Ascending aorta (tissue), 2 donors: ENCODE measurements at regions not wholly inside any gene's neighbourhood (a gene's known extent, or its start where the extent isn't known, plus 50 kb on each side); places are given as distances from the start of the nearest gene placed in this dataset.
A peak's percentile ranks its signal among the peaks of the same experiment; 100 is the strongest.

Experiments used
- DNase-seq, 2 donors: peaks; one replicate each; pipeline ENCODE4 v3.0.0-alpha.2; 2019; ENCODE audit warnings: low spot score in 2 of 2
- H3K27ac ChIP-seq, 2 donors: fragments of 200-600 bp; sonication (generic); one replicate each; pipeline ENCODE4 v1.5.1; 2016 to 2017; ENCODE audit warnings: mild to moderate bottlenecking in 1 of 2
- H3K27me3 ChIP-seq: fragments of 200-600 bp; sonication (generic); one replicate; pipeline ENCODE4 v1.5.1; 2017
- H3K36me3 ChIP-seq, 2 donors: fragments of 200-600 bp; sonication (generic); one replicate each; pipeline ENCODE4 v1.5.1; 2016
- H3K4me1 ChIP-seq, 2 donors: fragments of 200-600 bp; sonication (generic); one replicate each; pipeline ENCODE4 v1.5.1; 2016 to 2017; ENCODE audit warnings: mild to moderate bottlenecking in 1 of 2
- H3K4me3 ChIP-seq, 2 donors: fragments of 200-600 bp; sonication (generic); one replicate each; pipeline ENCODE4 v1.5.1; 2016 to 2017; ENCODE audit warnings: mild to moderate bottlenecking in 1 of 2
- H3K9me3 ChIP-seq, 2 donors: fragments of 200-600 bp; sonication (generic); one replicate each; pipeline ENCODE4 v1.5.1; 2016
- CTCF ChIP-seq, 3 experiments: fragments of 200-600 bp in 2 of 3; fragments of 450-650 bp in 1 of 3; sonication (generic) in 2 of 3; IDR thresholded peaks; one replicate each; pipeline ENCODE4 v1.5.1; 2016 to 2019; ENCODE audit warnings: antibody characterized with exemption in 3 of 3, mild to moderate bottlenecking in 1 of 3, moderate library complexity in 1 of 3
- intact Hi-C: fragments of 100-400 bp; cut with DNase I; formaldehyde crosslinking; loops from one replicate; pipeline ENCODE4 v1.15.1; 2023

DNA sequence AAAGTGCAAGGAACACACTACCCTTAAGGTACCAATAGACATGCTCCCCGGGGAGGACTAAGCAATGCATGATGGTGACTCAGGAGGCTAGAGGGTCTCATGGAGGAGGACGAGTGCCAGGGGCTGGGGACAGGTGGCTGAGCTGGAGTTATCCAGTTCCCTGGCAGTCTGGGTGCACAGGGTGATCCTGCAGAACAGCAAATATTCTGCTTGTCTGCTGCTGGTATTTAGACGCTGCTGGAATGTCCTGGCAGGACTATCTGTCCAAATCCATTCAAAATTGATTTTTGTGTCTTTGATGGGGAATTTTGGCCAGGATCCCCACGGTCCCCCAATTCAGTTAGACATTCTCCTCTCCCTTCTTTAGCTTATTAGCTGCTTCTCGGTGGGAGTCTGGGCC lies 138.7 kb downstream of the C12orf75 start:
- H3K4me1 ChIP-seq: peaks cover 0 to 15% of the 10 kb centered on the region in 2 donors
- intact Hi-C loops: no loop called here
- H3K27ac ChIP-seq: peak overlapping the region; percentile 72 to 73
- DNase-seq: no peak
- no peaks in the 10 kb centered on the region for H3K27me3 ChIP-seq
- no peak for TF ChIP-seq CTCF (IDR thresholded peaks at IDR 0.05)
- H3K4me3 ChIP-seq: no peak overlapping the region
- H3K9me3 ChIP-seq: no peaks in the 10 kb centered on the region
- H3K36me3 ChIP-seq: no peaks in the 10 kb centered on the region

DNA sequence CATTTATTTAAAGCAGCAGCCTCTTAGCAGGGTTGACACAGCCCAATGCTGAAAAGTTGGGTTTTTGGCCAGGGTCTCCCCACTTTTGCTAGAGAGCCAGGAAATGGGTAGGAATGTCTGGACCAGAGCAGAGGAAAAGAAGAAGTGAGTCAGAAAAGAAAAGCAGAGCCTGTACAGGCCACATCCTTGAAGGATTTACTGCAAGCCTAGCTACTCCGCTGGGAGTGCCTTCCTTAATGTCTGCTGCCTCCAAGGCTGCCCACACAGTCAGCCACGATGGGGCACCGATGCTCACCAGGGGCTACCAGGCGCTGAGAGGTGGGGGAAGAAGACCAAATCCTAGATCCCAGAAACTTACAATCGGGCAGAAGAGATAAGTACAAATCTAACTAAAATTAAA lies 139.2 kb downstream of the C12orf75 start:
- H3K4me3 ChIP-seq: no peak overlapping the region
- no peaks in the 10 kb centered on the region for H3K36me3 ChIP-seq
- TF ChIP-seq CTCF (IDR thresholded peaks at IDR 0.05): no peak
- DNase-seq: no peak
- peaks cover 0 to 15% of the 10 kb centered on the region in 2 donors for H3K4me1 ChIP-seq
- no peaks in the 10 kb centered on the region for H3K9me3 ChIP-seq
- H3K27ac ChIP-seq: peak overlapping the region; percentile 72 to 73
- H3K27me3 ChIP-seq: no peaks in the 10 kb centered on the region
- intact Hi-C loops: no loop called here

- H3K27me3 ChIP-seq: no peaks in the 10 kb centered on the region
- no peak for TF ChIP-seq CTCF (IDR thresholded peaks at IDR 0.05)
- peaks cover 0 to 15% of the 10 kb centered on the region in 2 donors for H3K4me1 ChIP-seq
- no peaks in the 10 kb centered on the region for H3K36me3 ChIP-seq
- intact Hi-C loops: no loop called here
- H3K9me3 ChIP-seq: no peaks in the 10 kb centered on the region
- peak overlapping the region; percentile 72 to 73 for H3K27ac ChIP-seq
- no peak for DNase-seq
- H3K4me3 ChIP-seq: no peak overlapping the region
Observed at GRCh38 chr12:105470102-105470501, 139.6 kb downstream of the C12orf75 start.

GRCh38 chr12:105470601-105471000 lies 140.1 kb downstream of the C12orf75 start:
- H3K4me1 ChIP-seq: peaks cover 0 to 15% of the 10 kb centered on the region in 2 donors
- H3K27me3 ChIP-seq: no peaks in the 10 kb centered on the region
- DNase-seq: no peak
- H3K4me3 ChIP-seq: no peak overlapping the region
- H3K36me3 ChIP-seq: no peaks in the 10 kb centered on the region
- TF ChIP-seq CTCF (IDR thresholded peaks at IDR 0.05): no peak
- H3K27ac ChIP-seq: no peak overlapping the region
- intact Hi-C loops: no loop called here
- no peaks in the 10 kb centered on the region for H3K9me3 ChIP-seq

DNA sequence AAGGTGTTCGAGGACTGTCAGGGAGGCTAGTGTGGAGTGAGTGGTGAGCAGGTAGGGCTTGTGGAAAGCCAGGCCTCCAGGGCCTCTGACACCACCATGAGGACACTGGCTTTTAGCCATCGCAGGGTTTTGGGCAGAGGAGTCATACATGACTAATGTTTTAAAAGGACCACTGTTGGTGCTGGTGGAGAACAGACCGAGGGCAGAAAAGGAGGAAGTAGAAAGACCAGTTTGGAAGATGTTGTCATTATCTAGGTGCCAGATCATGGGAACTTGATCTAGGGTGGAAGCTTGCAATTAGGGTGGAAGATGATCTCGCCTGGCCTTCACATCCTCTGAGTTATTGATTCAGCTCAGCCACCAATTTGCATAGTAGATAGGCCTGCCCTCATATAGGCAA lies 144.2 kb downstream of the C12orf75 start:
- no peak overlapping the region for H3K4me3 ChIP-seq
- no peak for DNase-seq
- no peaks in the 10 kb centered on the region for H3K9me3 ChIP-seq
- no peaks in the 10 kb centered on the region for H3K4me1 ChIP-seq
- H3K36me3 ChIP-seq: no peaks in the 10 kb centered on the region
- H3K27ac ChIP-seq: no peak overlapping the region
- no peak for TF ChIP-seq CTCF (IDR thresholded peaks at IDR 0.05)
- intact Hi-C loops: no loop called here
- H3K27me3 ChIP-seq: no peaks in the 10 kb centered on the region

- H3K27me3 ChIP-seq: no peaks in the 10 kb centered on the region
- H3K27ac ChIP-seq: no peak overlapping the region
- no peaks in the 10 kb centered on the region for H3K4me1 ChIP-seq
- no peaks in the 10 kb centered on the region for H3K36me3 ChIP-seq
- no peak overlapping the region for H3K4me3 ChIP-seq
- H3K9me3 ChIP-seq: no peaks in the 10 kb centered on the region
- TF ChIP-seq CTCF (IDR thresholded peaks at IDR 0.05): no peak
- DNase-seq: no peak
- intact Hi-C loops: no loop called here
Observed at GRCh38 chr12:105476616-105477015, 146.1 kb downstream of the C12orf75 start.
